BE2C (cell line): ENCODE measurements at regions not wholly inside any gene's neighbourhood (a gene's known extent, or its start where the extent isn't known, plus 50 kb on each side); places are given as distances from the start of the nearest gene placed in this dataset.

Experiments
- DNase-seq: peaks from one replicate; pipeline ENCODE4 v3.0.0-alpha.2; 2020
- H3K27me3 ChIP-seq: fragments of 250-450 bp; sonication (Bioruptor Pico); 2 replicates; pipeline ENCODE4 v1.5.1; 2020; ENCODE audit warnings: mild to moderate bottlenecking
- H3K36me3 ChIP-seq: fragments of 250-450 bp; sonication (Bioruptor Pico); 2 replicates; pipeline ENCODE4 v1.5.1; 2020; ENCODE audit warnings: mild to moderate bottlenecking
- H3K4me1 ChIP-seq: fragments of 250-450 bp; sonication (Bioruptor Pico); 2 replicates; pipeline ENCODE4 v1.5.1; 2020
- H3K4me3 ChIP-seq: 2 replicates; pipeline ENCODE4 v1.5.1; 2011; ENCODE audit warnings: low read depth, low read length
- H3K9me3 ChIP-seq: fragments of 250-450 bp; sonication (Bioruptor Pico); 2 replicates; pipeline ENCODE4 v1.5.1; 2020
- TF ChIP-seq, protein P1 (sequence below): IDR thresholded peaks from 2 replicates; pipeline ENCODE4 v1.5.1; 2012; ENCODE audit warnings: mild to moderate bottlenecking, low read depth, low read length

DNA sequence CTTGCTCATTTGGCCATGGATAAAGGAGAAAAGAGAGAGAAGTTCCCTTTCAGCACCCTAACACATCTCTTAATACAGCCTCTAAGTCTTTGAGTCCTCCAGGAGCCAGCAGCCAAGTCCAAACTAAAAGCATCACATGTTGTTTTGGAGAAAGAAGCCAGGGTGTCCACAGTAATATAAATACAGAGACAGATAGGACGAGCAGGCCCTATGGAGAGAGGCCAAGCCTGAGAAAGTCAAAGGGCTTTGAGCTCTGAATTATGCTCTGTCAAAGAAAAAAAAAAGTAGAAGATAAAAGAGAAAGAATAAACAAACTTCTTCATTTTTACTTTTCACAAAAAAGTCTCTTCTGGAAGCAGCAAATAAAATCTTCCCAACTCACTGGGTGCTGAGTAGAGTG is 92.4 kb upstream of the THBS1 start:
- Histone ChIP-seq H3K9me3 (no peaks in the 10 kb centered on the region; the same call in 1 of the 2 replicates), H3K4me1 (no peaks in the 10 kb centered on the region; the same call in 1 of the 2 replicates), H3K27me3 (peaks cover 10% of the 10 kb centered on the region), H3K36me3 (no peaks in the 10 kb centered on the region), H3K4me3 (no peak overlapping the region)
- TF ChIP-seq, protein P1, sequence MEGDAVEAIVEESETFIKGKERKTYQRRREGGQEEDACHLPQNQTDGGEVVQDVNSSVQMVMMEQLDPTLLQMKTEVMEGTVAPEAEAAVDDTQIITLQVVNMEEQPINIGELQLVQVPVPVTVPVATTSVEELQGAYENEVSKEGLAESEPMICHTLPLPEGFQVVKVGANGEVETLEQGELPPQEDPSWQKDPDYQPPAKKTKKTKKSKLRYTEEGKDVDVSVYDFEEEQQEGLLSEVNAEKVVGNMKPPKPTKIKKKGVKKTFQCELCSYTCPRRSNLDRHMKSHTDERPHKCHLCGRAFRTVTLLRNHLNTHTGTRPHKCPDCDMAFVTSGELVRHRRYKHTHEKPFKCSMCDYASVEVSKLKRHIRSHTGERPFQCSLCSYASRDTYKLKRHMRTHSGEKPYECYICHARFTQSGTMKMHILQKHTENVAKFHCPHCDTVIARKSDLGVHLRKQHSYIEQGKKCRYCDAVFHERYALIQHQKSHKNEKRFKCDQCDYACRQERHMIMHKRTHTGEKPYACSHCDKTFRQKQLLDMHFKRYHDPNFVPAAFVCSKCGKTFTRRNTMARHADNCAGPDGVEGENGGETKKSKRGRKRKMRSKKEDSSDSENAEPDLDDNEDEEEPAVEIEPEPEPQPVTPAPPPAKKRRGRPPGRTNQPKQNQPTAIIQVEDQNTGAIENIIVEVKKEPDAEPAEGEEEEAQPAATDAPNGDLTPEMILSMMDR: no peak
- DNase-seq: no peak

GRCh38 chr15:39488961-39489360 is 91.9 kb upstream of the THBS1 start:
- no peak for DNase-seq
- H3K4me3 ChIP-seq: no peak overlapping the region
- no peaks in the 10 kb centered on the region for H3K36me3 ChIP-seq
- TF ChIP-seq, protein P1: no peak
- peaks cover 10% of the 10 kb centered on the region for H3K27me3 ChIP-seq
- no peaks in the 10 kb centered on the region; the same call in 1 of the 2 replicates for H3K9me3 ChIP-seq
- no peaks in the 10 kb centered on the region; the same call in 1 of the 2 replicates for H3K4me1 ChIP-seq

- no peaks in the 10 kb centered on the region; the same call in 1 of the 2 replicates for H3K9me3 ChIP-seq
- no peak for DNase-seq
- peaks cover 9% of the 10 kb centered on the region; the same call in 1 of the 2 replicates for H3K27me3 ChIP-seq
- no peaks in the 10 kb centered on the region for H3K36me3 ChIP-seq
- TF ChIP-seq, protein P1: no peak
- no peak overlapping the region for H3K4me3 ChIP-seq
- H3K4me1 ChIP-seq: no peaks in the 10 kb centered on the region; the same call in 1 of the 2 replicates
These were observed 89.6 kb upstream of the THBS1 start for GRCh38 chr15:39491115-39491885.

DNA sequence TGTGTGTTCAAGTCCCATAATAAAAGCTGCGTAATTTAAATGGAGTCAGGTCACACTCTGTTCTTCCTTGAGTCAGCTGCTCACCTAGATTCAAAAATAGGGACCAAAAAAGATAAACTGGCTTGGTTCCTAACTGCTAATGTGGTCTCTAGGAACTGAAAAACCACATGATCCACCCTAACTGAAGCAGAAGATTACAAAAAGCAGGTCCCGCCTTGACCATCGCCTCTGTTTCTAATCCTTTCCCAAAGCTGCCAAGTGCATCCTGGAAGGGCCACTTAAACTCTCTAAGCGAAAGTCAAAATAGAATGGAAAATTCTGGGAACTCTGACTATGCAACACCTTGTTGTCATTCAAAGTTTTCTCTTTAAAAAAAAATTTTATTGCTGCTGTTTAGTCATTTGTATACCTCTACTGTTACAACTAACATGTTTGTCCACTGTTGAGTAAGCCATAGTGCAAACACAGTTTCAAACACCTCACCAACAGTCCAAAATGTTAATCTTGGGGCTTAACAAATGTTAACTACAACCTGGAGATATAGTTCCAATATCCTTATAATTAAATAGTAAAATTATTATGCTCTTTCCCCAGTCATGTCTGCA is 88.9 kb upstream of the THBS1 start:
- H3K4me1 ChIP-seq: no peaks in the 10 kb centered on the region; the same call in 1 of the 2 replicates

DNA sequence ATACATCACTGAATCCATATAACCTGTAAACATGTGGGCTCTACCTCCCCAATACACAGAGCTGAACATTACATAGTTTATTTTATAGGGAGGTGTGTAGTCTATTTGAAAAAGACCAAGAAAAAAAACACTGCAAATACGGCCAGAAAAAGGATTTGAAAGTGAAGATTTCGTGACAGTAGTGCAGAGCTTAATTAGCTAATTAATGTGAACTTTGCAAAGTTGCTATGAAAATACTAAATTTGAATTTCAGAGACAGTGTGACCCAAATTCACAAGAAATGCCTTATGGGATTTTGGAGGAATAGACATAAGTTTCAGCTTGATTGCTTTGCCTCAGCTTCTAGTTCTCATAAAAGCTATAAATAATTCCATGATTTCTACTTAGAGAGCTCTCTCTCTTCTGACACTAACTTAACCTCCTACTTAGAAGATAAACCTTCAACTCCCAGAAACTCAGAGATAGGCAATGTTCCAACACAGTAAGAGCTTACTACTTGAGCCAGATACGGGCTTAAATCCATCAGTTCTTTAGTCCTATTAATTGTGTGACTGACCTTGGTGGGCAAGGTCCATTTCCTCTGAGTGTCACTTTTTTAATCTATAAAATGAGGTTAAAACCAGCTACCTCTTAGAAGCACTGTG is 87.3 kb upstream of the THBS1 start:
- TF ChIP-seq, protein P1: no peak
- no peaks in the 10 kb centered on the region; the same call in 1 of the 2 replicates for H3K4me1 ChIP-seq
- peaks cover 9% of the 10 kb centered on the region; the same call in 1 of the 2 replicates for H3K27me3 ChIP-seq
- DNase-seq: no peak
- H3K9me3 ChIP-seq: no peaks in the 10 kb centered on the region; the same call in 1 of the 2 replicates
- H3K4me3 ChIP-seq: no peak overlapping the region
- no peaks in the 10 kb centered on the region for H3K36me3 ChIP-seq

More for the DNA sequence above, 88.9 kb upstream of the THBS1 start:
- TF ChIP-seq, protein P1: no peak
- Histone ChIP-seq H3K36me3 (no peaks in the 10 kb centered on the region), H3K27me3 (peaks cover 9% of the 10 kb centered on the region; the same call in 1 of the 2 replicates), H3K9me3 (no peaks in the 10 kb centered on the region; the same call in 1 of the 2 replicates), H3K4me3 (no peak overlapping the region)
- DNase-seq: no peak
